Stomach (tissue), 8 donors: ENCODE measurements at regions not wholly inside any gene's neighbourhood (a gene's known extent, or its start where the extent isn't known, plus 50 kb on each side); places are given as distances from the start of the nearest gene placed in this dataset.

Source experiments
- DNase-seq, 2 donors: peaks; one replicate each; pipeline versions ENCODE4 v3.0.0 to v3.0.0-alpha.2; 2013 to 2019
- H3K27ac ChIP-seq, 5 donors: fragments of 200-600 bp in 4 of 5; sonication (generic) in 4 of 5; one replicate each; pipeline ENCODE4 v1.5.1; 2013 to 2019; ENCODE audit warnings: mild to moderate bottlenecking in 1 of 5, moderate library complexity in 1 of 5
- H3K27me3 ChIP-seq, 3 donors: fragments of 200-600 bp; sonication (generic); one replicate each; pipeline ENCODE4 v1.5.1; 2017 to 2019; ENCODE audit warnings: mixed run types in 1 of 3
- H3K36me3 ChIP-seq, 4 donors: fragments of 200-600 bp; sonication (generic); 1 replicate in 3 of 4; 2 replicates in 1 of 4; pipeline ENCODE4 v1.5.1; 2016 to 2019
- H3K4me1 ChIP-seq, 4 donors: fragments of 200-600 bp; sonication (generic); one replicate each; pipeline ENCODE4 v1.5.1; 2016 to 2019
- H3K4me3 ChIP-seq, 4 donors: fragments of 200-600 bp; sonication (generic) in 3 of 4; one replicate each; pipeline ENCODE4 v1.5.1; 2016 to 2019; ENCODE audit warnings: mild to moderate bottlenecking in 1 of 4
- H3K9me3 ChIP-seq, 4 donors: fragments of 200-600 bp; sonication (generic); one replicate each; pipeline ENCODE4 v1.5.1; 2016 to 2019
- EP300 ChIP-seq: sonication (generic); formaldehyde crosslinking; IDR thresholded peaks from one replicate; pipeline ENCODE4 v1.6.1; 2017; ENCODE audit warnings: antibody characterized with exemption
- POLR2A ChIP-seq, 4 donors: fragments of 450-650 bp; IDR thresholded peaks; one replicate each; pipeline ENCODE4 v1.6.1; 2016; ENCODE audit warnings: antibody characterized with exemption in 4 of 4, control low read depth in 2 of 4, mild to moderate bottlenecking in 1 of 4, moderate library complexity in 1 of 4
- POLR2AphosphoS5 ChIP-seq, 3 donors: sonication (generic); formaldehyde crosslinking; IDR thresholded peaks; one replicate each; pipeline ENCODE4 v1.6.1; 2016; ENCODE audit warnings: antibody characterized with exemption in 3 of 3
- WGBS, 5 donors: extraction: QIAGEN DNeasy Blood & Tissue Kit in 3 of 5; methylation state at CpG; one replicate each; pipeline versions ENCODE4 v1.1.5 to v1.1.7; 2013 to 2018; 5-methylcytosine and 5-hydroxymethylcytosine counted together
- intact Hi-C: fragments of 100-400 bp; cut with DNase I; formaldehyde crosslinking; loops from one replicate; pipeline ENCODE4 v1.15.1; 2023; ENCODE audit warnings: low total_unique reads
- TF ChIP-seq, protein P1 (sequence below), 7 experiments: fragments of 450-650 bp in 4 of 7; fragments of 200-600 bp in 3 of 7; sonication (generic) in 3 of 7; IDR thresholded peaks; one replicate each; pipeline ENCODE4 v1.5.1; 2016 to 2019; ENCODE audit warnings: antibody characterized with exemption in 7 of 7, control low read depth in 2 of 7, mild to moderate bottlenecking in 1 of 7
- donor health status: healthy with polysubstance abuse.
- donor health status: Bipolar disorder and iron deficiency.
- donor health status: healthy.

- H3K9me3 ChIP-seq, result no peaks in the 10 kb centered on the region
- no peak overlapping the region for H3K4me3 ChIP-seq
- TF ChIP-seq EP300, result no peak
- TF ChIP-seq, protein P1, sequence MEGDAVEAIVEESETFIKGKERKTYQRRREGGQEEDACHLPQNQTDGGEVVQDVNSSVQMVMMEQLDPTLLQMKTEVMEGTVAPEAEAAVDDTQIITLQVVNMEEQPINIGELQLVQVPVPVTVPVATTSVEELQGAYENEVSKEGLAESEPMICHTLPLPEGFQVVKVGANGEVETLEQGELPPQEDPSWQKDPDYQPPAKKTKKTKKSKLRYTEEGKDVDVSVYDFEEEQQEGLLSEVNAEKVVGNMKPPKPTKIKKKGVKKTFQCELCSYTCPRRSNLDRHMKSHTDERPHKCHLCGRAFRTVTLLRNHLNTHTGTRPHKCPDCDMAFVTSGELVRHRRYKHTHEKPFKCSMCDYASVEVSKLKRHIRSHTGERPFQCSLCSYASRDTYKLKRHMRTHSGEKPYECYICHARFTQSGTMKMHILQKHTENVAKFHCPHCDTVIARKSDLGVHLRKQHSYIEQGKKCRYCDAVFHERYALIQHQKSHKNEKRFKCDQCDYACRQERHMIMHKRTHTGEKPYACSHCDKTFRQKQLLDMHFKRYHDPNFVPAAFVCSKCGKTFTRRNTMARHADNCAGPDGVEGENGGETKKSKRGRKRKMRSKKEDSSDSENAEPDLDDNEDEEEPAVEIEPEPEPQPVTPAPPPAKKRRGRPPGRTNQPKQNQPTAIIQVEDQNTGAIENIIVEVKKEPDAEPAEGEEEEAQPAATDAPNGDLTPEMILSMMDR (IDR thresholded peaks at IDR 0.05), result no peak
- no peak for TF ChIP-seq POLR2A (IDR thresholded peaks at IDR 0.05)
- TF ChIP-seq POLR2AphosphoS5 (IDR thresholded peaks at IDR 0.05), result no peak
- intact Hi-C loops, result no loop called here
- 64 to 83% (median 78%) methylated on average over 5 of the region's 5 CpGs for WGBS, 5 donors
- H3K4me1 ChIP-seq, result no peaks in the 10 kb centered on the region
- no peak overlapping the region for H3K27ac ChIP-seq
- H3K27me3 ChIP-seq, result no peaks in the 10 kb centered on the region
- H3K36me3 ChIP-seq, result no peaks in the 10 kb centered on the region
- DNase-seq, result no peak
These were observed 329.6 kb downstream of the MBD2 start for GRCh38 chr18:53894675-53895442.

DNA sequence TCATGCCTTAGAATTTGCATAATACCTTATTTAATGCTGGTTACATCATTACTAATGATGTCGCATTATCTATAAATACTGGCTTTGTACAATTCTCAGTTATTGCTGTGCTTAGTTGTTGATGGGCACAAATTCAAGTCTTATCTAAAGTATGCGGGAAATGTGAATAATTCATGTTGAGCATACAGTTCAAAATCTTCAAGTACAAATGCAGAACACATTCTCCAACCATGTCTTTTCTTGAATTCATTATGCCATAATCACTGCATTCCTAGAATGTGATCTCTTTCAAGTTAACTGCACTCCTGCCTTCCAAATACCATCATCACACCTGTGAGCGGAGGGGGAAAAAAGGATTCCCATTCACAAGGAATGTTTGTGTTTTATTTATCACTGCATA lies 337.0 kb downstream of the MBD2 start:
- intact Hi-C loops, result no loop called here
- H3K36me3 ChIP-seq, result no peaks in the 10 kb centered on the region
- TF ChIP-seq POLR2AphosphoS5 (IDR thresholded peaks at IDR 0.05), result no peak
- H3K4me1 ChIP-seq, result no peaks in the 10 kb centered on the region
- 79 to 90% (median 82%) methylated on average over 3 of the region's 3 CpGs for WGBS, 5 donors
- DNase-seq, result no peak
- no peaks in the 10 kb centered on the region for H3K9me3 ChIP-seq
- no peak overlapping the region for H3K27ac ChIP-seq
- no peak overlapping the region for H3K4me3 ChIP-seq
- H3K27me3 ChIP-seq, result no peaks in the 10 kb centered on the region

DNA sequence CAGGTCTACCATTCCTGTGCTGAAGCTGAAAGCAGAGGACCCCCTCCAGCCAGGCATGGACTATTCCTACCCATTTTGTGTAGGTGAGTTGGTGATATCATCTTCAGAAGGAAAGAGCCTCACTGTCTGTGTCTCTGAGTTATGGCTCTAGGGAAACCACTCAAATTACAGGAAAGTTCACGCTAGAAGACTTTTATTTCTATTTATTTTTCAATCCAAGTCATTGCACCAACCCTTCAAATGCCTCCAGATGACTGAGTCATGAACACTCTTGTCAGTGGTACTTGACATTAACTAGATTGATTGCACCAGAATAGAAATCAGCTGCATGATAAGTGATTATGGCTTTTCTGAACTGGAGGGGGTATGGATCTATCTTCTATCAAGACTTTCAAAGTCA lies 338.4 kb downstream of the MBD2 start:
- TF ChIP-seq POLR2AphosphoS5 (IDR thresholded peaks at IDR 0.05) (no peak), POLR2A (IDR thresholded peaks at IDR 0.05) (no peak), EP300 (no peak)
- TF ChIP-seq, protein P1 (IDR thresholded peaks at IDR 0.05), result no peak
- no peaks in the 10 kb centered on the region for H3K27me3 ChIP-seq
- H3K4me3 ChIP-seq, result no peak overlapping the region
- no peaks in the 10 kb centered on the region for H3K4me1 ChIP-seq
- DNase-seq, result no peak
- H3K36me3 ChIP-seq, result no peaks in the 10 kb centered on the region
- 75 to 81% (median 78%) methylated on average over 1 of the region's 1 CpG for WGBS, 5 donors
- intact Hi-C loops, result no loop called here
- no peak overlapping the region for H3K27ac ChIP-seq
- H3K9me3 ChIP-seq, result no peaks in the 10 kb centered on the region

DNA sequence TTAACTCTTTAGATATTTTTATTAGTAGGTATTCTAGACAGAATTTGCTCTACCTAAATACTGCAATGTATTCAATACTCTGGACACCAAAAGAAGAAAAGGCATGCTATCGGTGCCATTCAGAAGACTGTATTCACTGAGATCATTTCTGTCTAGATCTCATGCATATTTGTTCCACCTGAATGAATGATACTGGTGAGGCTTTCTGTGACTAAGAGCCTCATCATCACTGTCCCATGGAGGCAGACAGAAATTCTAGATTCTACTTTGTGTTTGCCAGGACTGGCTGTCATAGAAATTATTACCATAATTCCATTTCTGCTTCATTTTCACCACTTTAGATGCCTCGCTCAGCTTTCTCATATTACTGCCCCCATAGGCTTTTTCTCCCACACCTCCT lies 340.7 kb downstream of the MBD2 start:
- Histone ChIP-seq H3K27me3 (no peaks in the 10 kb centered on the region), H3K4me1 (no peaks in the 10 kb centered on the region), H3K4me3 (no peak overlapping the region), H3K9me3 (no peaks in the 10 kb centered on the region), H3K27ac (no peak overlapping the region), H3K36me3 (no peaks in the 10 kb centered on the region)
- DNase-seq, result no peak
- no peak for TF ChIP-seq EP300
- intact Hi-C loops, result no loop called here
- 90 to 98% (median 96%) methylated on average over 2 of the region's 2 CpGs for WGBS, 5 donors

GRCh38 chr18:53874103-53874502 lies 350.4 kb downstream of the MBD2 start:
- no peaks in the 10 kb centered on the region for H3K9me3 ChIP-seq
- H3K27ac ChIP-seq, result no peak overlapping the region
- H3K27me3 ChIP-seq, result no peaks in the 10 kb centered on the region
- WGBS, 5 donors, result 77 to 89% (median 87%) methylated on average over 2 of the region's 2 CpGs
- H3K36me3 ChIP-seq, result no peaks in the 10 kb centered on the region
- H3K4me3 ChIP-seq, result no peak overlapping the region
- intact Hi-C loops, result no loop called here
- no peaks in the 10 kb centered on the region for H3K4me1 ChIP-seq
- TF ChIP-seq, protein P1 (IDR thresholded peaks at IDR 0.05), result no peak
- no peak for TF ChIP-seq POLR2A (IDR thresholded peaks at IDR 0.05)
- TF ChIP-seq POLR2AphosphoS5 (IDR thresholded peaks at IDR 0.05), result no peak
- TF ChIP-seq EP300, result no peak
- no peak for DNase-seq
